T-helper 17 cell (primary cell): ENCODE measurements at regions not wholly inside any gene's neighbourhood (a gene's known extent, or its start where the extent isn't known, plus 50 kb on each side); places are given as distances from the start of the nearest gene placed in this dataset.

Experiments used
- ATAC-seq: fragments of 150-1000 bp; cut with Tn5 transposase; 2 replicates; pipeline ENCODE4 v1.10.0; 2021; ENCODE audit warnings: mild to moderate bottlenecking, moderate library complexity
- DNase-seq, 3 donors: peaks; one replicate each; pipeline versions ENCODE4 v3.0.0 to v3.0.0-alpha.2; 2020 to 2021
- H3K9me3 ChIP-seq: one replicate; pipeline ENCODE4 v1.7.0; 2013; ENCODE audit warnings: low read length, mild to moderate bottlenecking; ENCODE audit not compliant: control insufficient read depth, poor library complexity, severe bottlenecking
- H3K27ac Mint-ChIP-seq: one replicate; pipeline ENCODE4 v1.8.0; 2022; ENCODE audit warnings: mild to moderate bottlenecking, moderate library complexity, mixed read lengths
- H3K27me3 Mint-ChIP-seq: one replicate; pipeline ENCODE4 v1.8.0; 2022; ENCODE audit warnings: mixed read lengths
- H3K36me3 Mint-ChIP-seq: one replicate; pipeline ENCODE4 v1.8.0; 2022; ENCODE audit warnings: low read depth, mixed read lengths
- H3K4me1 Mint-ChIP-seq: one replicate; pipeline ENCODE4 v1.8.0; 2022; ENCODE audit warnings: mild to moderate bottlenecking, mixed read lengths
- H3K4me3 Mint-ChIP-seq: one replicate; pipeline ENCODE4 v1.8.0; 2022; ENCODE audit warnings: mild to moderate bottlenecking, moderate library complexity, mixed read lengths

DNA sequence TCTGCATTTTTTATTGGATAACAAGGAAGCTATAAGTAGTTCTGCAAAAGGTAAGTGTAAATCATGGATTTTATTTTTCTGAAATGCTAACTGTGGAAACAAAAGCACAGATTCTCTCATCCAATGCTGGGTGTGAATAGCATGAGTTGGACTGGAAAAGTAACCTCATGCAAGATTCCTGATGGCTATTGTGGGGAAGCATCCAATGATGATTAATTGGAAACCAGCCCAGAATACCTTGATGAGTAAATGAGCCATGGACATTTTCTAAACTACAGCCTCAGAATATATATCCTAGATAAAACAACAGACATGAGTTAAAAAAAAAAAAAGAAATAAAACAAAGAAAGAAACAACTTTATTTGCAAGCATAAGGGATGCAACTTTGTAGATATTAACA lies 934.6 kb downstream of the CCSER2 start:
- Mint-ChIP-seq H3K27ac (no peak overlapping the region), H3K4me1 (no peaks in the 10 kb centered on the region)
- ATAC-seq, result no peak

DNA sequence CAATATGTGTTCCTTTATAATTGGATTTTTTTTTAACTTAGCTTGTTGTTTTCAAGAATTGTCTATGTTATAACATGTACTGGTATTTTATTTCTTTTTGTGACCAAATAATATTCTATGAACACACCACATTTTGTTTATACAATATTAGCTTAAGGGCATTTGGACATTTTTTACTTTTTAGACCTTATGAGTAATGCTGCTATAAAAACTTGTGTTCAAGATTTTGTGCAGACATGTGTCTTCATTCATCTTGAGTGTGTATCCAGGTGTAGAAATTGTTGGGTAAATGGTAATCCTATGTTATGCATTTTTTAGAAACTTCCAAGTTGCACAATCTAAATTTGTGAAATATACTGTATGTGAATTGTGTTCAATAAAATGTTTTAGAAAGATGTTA lies 936.7 kb downstream of the CCSER2 start:
- ATAC-seq (no peak), DNase-seq (no peak)
- no peaks in the 10 kb centered on the region for H3K9me3 ChIP-seq
- H3K27me3 Mint-ChIP-seq, result no peaks in the 10 kb centered on the region
- H3K4me1 Mint-ChIP-seq, result no peaks in the 10 kb centered on the region
- no peak overlapping the region for H3K27ac Mint-ChIP-seq
- H3K36me3 Mint-ChIP-seq, result no peaks in the 10 kb centered on the region
- H3K4me3 Mint-ChIP-seq, result no peak overlapping the region

More for the DNA sequence above, 934.6 kb downstream of the CCSER2 start:
- H3K27me3 Mint-ChIP-seq, result no peaks in the 10 kb centered on the region
- H3K36me3 Mint-ChIP-seq, result no peaks in the 10 kb centered on the region
- H3K4me3 Mint-ChIP-seq, result no peak overlapping the region
- DNase-seq, result no peak
- no peaks in the 10 kb centered on the region for H3K9me3 ChIP-seq

DNA sequence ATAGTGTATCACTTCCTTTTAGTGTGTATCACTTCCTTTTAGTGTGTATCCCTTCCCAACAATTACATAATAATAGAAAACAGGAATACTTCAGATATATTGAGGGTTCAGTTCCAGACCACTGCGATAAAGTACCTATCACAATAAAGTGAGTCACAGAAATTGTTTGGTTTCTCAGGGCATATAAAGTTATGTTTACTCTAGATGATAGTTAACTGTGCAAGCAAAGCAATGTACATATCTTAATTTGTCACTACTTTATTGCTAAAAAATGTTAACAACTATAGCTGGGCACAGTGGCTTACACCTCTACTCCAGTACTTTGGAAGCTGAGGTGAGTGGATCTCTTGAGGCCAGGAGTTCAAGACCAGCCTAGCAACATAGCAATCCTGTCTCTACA lies 938.4 kb downstream of the CCSER2 start:
- H3K36me3 Mint-ChIP-seq, result no peaks in the 10 kb centered on the region
- no peaks in the 10 kb centered on the region for H3K9me3 ChIP-seq
- DNase-seq, result no peak
- no peak overlapping the region for H3K27ac Mint-ChIP-seq
- no peak overlapping the region for H3K4me3 Mint-ChIP-seq
- H3K27me3 Mint-ChIP-seq, result no peaks in the 10 kb centered on the region
- H3K4me1 Mint-ChIP-seq, result no peaks in the 10 kb centered on the region
- no peak for ATAC-seq

DNA sequence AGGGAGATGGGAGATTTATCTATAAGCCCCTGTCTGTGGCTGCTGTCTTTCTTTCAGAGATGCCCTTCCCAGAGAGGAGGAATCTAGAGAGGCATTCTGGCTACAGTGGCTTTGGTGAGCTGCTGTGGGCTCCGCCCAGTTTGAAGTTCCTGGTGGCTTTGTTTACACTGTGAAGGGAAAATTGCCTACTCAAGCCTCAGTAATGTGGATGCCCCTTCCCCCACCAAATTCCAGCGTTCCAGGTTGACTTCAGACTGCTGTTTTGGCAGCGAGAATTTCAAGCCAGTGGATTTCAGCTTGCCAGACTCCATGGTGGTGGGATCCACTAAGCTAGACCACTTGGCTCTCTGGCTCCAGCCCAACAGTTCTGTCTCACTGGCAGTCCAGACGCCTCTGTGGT lies 951.6 kb downstream of the CCSER2 start:
- ATAC-seq, result no peak

DNA sequence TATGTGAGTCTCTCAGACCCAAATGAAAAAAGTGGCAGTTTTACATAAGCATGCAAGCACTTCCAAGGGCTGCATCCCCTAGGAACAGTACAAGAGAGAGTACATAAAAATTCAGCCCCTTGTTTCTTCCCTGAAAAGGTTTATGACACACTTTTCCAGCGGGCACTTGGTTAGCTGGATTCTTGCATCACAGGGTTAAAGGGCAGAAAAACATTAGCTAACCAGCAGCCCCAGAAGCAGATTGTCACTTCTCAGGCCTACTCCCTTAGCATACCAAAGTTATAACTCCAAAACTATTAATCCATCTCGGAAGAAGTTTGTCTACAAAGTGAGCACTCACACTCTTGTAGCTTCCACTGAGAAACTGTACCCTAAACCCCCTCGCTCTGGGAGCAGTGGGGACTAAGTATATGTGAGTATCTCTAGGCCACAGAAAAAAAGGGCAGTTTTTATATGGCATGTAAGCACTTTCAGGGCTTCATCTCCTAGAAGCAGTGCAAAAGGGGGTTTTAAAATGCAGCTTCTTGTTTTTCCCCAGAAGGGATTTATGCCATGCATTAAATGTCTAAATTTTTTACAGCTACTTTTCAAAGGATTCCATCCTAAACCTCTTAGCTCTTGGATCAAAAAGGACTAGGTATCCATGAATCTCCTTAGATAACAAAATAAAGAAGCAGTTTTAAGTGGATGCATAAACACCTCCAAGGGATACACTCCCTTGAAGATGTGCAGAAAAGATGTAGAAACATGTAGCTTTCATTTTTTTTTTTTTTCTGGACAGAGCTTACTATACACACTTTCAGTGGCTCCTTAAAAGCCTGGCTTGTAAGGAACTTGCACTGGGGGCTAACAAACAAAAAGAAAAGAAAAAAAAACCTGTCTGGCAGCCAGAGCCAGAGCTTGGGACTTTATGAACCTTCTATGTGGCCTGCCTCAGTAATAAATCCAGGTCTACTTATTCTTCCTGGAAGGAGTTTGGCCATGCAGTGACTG lies 956.7 kb downstream of the CCSER2 start:
- Mint-ChIP-seq H3K4me1 (no peaks in the 10 kb centered on the region), H3K27ac (no peak overlapping the region), H3K27me3 (no peaks in the 10 kb centered on the region), H3K4me3 (no peak overlapping the region), H3K36me3 (no peaks in the 10 kb centered on the region)
- DNase-seq (no peak), ATAC-seq (no peak)
- no peaks in the 10 kb centered on the region for H3K9me3 ChIP-seq

More for the DNA sequence above, 951.6 kb downstream of the CCSER2 start:
- H3K4me1 Mint-ChIP-seq, result no peaks in the 10 kb centered on the region
- no peaks in the 10 kb centered on the region for H3K27me3 Mint-ChIP-seq
- H3K36me3 Mint-ChIP-seq, result no peaks in the 10 kb centered on the region
- H3K9me3 ChIP-seq, result no peaks in the 10 kb centered on the region
- DNase-seq, result no peak
- H3K4me3 Mint-ChIP-seq, result no peak overlapping the region
- H3K27ac Mint-ChIP-seq, result no peak overlapping the region

DNA sequence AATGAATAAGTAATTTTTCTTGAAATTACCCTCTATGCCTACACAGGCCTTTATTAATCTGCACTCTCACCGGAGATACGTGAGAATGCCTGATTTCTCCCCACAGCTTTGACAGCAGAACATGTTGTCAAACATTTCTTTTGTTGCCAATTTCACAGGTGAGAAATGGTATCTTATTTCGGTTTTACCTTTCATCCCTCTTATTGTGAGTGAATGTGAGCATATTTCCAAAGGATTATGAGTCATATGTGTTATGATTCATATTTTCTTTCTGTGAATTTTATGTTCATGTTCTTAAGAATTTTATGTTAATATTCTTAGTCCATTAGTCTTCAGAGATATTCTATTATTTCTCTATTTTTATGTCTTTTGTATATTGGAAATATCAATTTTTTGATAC lies 965.1 kb downstream of the CCSER2 start:
- H3K4me1 Mint-ChIP-seq, result no peaks in the 10 kb centered on the region
- H3K9me3 ChIP-seq, result no peaks in the 10 kb centered on the region
- DNase-seq (no peak), ATAC-seq (no peak)
- no peak overlapping the region for H3K27ac Mint-ChIP-seq
- H3K4me3 Mint-ChIP-seq, result no peak overlapping the region
- H3K36me3 Mint-ChIP-seq, result no peaks in the 10 kb centered on the region
- H3K27me3 Mint-ChIP-seq, result no peaks in the 10 kb centered on the region

DNA sequence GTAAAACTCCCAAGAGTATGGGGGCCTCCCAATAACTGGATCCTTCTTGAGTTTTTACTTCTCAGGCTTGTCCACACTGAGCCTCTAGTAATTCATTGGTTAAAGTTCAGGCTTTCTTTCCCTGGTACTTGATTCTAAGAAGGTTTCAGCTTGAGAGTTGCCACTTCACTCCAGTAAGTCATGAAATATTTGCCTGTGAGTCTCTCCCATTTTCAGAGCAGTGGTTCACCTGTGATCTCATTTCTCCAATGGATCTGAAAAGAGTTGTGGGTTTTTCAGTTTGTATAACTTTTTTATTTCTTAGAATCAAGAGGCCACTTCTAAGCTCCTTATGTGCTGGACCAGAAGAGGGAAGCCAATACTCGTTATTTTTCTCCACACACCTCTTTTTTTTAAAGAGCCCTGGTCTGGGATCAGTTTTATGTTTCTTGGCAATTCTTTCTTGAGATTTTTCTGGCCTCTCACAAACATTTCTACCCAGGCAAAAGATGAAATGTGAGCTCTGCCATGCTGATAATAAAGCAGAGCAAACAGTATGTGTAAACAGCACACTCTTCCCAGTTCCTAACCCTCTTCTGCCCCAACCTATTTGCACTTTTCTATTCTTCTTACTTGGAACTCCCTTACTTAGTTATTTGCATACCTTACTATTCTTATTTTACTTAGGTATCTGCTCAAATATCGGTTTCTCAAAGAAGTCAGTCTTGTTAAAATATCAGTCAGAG lies 983.4 kb downstream of the CCSER2 start:
- no peaks in the 10 kb centered on the region for H3K27me3 Mint-ChIP-seq

DNA sequence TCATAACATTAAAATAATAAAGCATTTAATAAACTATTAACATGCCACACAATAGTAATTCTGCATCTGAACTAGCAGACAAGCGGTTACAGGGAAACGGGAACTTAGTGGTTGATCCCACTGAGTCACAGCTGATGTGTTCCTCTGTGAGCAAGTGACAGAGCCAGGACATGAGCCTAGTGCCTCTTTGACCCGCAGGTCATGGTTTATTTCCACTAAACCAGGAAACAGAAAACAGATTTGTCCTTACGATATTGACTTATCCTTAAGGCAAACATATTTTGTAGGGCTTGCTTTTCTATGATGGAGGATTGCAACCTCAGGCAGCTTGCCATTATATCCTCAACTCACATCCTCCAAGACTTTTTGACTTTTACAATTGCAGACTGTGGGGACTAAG lies 987.3 kb downstream of the CCSER2 start:
- Mint-ChIP-seq H3K4me1 (no peaks in the 10 kb centered on the region), H3K4me3 (no peak overlapping the region), H3K27me3 (no peaks in the 10 kb centered on the region), H3K36me3 (no peaks in the 10 kb centered on the region), H3K27ac (no peak overlapping the region)
- no peak for DNase-seq
- no peak for ATAC-seq
- no peaks in the 10 kb centered on the region for H3K9me3 ChIP-seq

More for the DNA sequence above, 983.4 kb downstream of the CCSER2 start:
- H3K9me3 ChIP-seq, result no peaks in the 10 kb centered on the region
- H3K4me3 Mint-ChIP-seq, result no peak overlapping the region
- H3K27ac Mint-ChIP-seq, result no peak overlapping the region
- no peak for DNase-seq
- H3K36me3 Mint-ChIP-seq, result no peaks in the 10 kb centered on the region
- H3K4me1 Mint-ChIP-seq, result no peaks in the 10 kb centered on the region
- ATAC-seq, result no peak

DNA sequence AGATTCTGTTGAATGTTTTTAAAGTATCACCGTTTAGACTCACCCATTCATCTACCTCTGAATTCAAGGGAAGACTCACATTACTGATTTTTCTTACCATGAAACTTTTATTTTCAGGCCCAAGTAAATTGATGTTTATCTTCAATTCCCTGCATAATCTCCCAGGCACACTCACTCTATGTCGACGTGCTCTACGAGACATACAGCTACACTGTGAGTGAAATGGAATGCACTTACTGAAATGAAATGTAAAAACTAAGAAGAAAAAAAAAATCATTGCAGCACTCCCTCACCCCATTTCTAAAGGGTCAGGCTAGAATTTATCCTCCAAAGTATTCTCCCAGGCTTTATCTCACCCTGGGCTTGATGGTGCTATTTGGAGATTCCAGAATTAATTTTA lies 987.9 kb downstream of the CCSER2 start:
- Mint-ChIP-seq H3K27ac (no peak overlapping the region), H3K27me3 (no peaks in the 10 kb centered on the region), H3K4me1 (no peaks in the 10 kb centered on the region), H3K4me3 (no peak overlapping the region), H3K36me3 (no peaks in the 10 kb centered on the region)
- DNase-seq, result no peak
- no peak for ATAC-seq
- no peaks in the 10 kb centered on the region for H3K9me3 ChIP-seq

DNA sequence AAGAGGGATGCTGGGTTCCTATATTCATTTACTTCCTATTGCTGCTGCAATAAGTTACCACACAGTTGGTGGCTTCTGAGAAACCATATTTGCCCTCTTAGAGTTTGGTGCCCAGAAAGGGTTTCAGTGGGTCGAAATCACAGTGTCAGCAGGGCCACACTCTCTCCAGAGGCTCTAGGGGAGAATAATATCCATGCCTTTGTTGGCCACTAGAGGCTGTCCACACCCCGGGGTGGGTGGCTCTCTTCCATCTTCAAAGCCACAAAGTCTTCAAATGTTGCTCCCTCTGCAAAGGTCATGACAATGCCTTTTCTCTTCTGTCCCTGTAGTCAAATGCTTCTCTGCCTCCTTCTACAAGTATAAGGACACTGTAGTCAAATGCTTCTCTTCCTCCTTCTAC lies 989.4 kb downstream of the CCSER2 start:
- DNase-seq, result no peak
- Mint-ChIP-seq H3K27me3 (no peaks in the 10 kb centered on the region), H3K4me3 (no peak overlapping the region), H3K27ac (no peak overlapping the region), H3K4me1 (no peaks in the 10 kb centered on the region), H3K36me3 (no peaks in the 10 kb centered on the region)
- no peak for ATAC-seq
- no peaks in the 10 kb centered on the region for H3K9me3 ChIP-seq

DNA sequence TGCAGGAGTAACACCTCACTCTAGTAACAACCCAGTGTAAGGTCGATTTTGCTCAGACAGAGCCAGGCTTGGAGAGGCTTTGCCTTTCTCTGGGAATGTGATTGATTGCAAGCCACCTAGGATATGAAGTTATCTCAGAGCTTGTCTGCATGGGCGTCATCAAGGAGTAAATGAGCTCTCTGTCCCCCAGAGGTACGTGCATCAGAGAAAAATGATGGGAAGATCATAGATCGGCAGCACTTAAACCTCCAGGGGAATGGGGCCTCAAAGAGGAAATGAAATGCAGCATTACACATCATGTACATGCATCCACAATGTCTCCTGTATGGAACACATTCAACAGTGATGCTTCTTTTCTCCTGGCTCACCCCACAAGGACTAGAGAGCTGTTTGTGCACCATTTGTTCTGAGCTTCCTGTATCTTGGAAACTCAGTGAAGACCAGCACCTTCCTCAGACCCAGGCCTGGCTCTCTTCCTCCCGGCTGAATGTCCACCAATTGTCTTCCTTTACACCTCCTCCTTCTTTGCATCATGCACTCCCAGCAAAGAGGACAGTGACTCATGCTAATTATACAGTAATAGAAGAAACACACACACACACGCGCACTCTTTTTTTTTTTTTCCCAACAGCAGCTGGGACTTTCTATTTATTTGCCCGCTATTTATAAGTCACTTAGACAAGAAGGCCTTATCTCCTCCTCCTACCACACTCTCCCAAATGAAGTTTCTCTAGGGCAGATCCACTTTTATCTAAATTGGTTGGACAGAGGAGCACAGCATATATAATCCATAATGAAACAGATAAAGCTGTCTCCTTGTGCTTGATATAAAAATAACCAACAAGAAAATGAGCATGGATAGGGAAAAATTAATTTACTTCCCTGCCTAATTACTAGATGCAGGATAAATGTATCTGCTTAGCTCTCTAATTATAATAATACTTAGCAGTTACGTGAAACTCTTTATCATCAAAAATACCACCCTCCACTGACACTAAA lies 990.7 kb downstream of the CCSER2 start:
- ATAC-seq (no peak), DNase-seq (no peak)
- H3K9me3 ChIP-seq, result no peaks in the 10 kb centered on the region
- Mint-ChIP-seq H3K36me3 (no peaks in the 10 kb centered on the region), H3K27ac (no peak overlapping the region), H3K27me3 (no peaks in the 10 kb centered on the region), H3K4me1 (no peaks in the 10 kb centered on the region), H3K4me3 (no peak overlapping the region)

DNA sequence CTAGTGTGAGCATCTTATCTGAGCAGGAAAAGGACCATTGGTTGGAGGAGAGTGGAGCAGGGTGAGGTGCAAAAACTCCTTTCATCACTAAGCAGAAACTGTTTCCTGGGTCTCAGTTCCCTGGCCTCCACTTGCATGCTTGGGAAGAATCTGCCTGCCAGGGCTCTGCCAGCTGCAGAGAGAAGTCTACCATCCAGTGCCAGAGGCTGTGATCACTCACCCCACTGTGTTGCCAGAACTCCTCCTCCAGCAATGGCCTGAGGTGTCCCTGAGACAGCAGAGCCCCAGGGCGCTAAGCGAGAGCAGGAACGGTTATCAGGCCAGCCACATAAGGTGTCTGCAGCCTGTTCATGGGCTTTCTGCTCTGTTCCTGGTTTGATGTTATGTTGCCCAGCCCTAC lies 991.4 kb downstream of the CCSER2 start:
- DNase-seq, result no peak
- ATAC-seq, result no peak
- Mint-ChIP-seq H3K36me3 (no peaks in the 10 kb centered on the region), H3K4me3 (no peak overlapping the region), H3K27me3 (no peaks in the 10 kb centered on the region), H3K4me1 (no peaks in the 10 kb centered on the region), H3K27ac (no peak overlapping the region)
- no peaks in the 10 kb centered on the region for H3K9me3 ChIP-seq

DNA sequence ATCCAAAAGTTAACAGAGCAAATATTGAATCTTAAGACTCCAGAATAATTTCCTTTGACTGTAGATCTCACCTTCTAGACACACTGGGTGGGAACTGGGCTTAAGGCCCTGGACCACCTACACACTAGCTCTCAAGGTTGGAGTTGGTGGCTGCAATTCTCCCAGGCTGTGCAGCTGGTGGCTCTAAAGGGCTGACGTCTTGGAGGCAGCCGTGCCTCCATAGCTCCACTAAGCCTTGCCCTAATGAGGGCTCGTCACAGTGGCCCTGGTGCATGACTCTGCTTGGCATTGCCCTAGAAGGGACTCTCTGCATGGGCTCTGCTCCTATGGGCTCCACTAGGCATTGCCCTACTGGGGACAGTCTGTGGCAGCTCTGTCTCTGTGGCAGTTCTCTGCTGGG lies 1005.2 kb downstream of the CCSER2 start:
- Mint-ChIP-seq H3K27ac (no peak overlapping the region), H3K27me3 (peaks cover 9% of the 10 kb centered on the region), H3K36me3 (no peaks in the 10 kb centered on the region), H3K4me3 (no peak overlapping the region), H3K4me1 (no peaks in the 10 kb centered on the region)
- DNase-seq, result no peak
- no peak for ATAC-seq
- H3K9me3 ChIP-seq, result no peaks in the 10 kb centered on the region
